Spleen (tissue), 7 donors: ENCODE measurements at regions not wholly inside any gene's neighbourhood (a gene's known extent, or its start where the extent isn't known, plus 50 kb on each side); places are given as distances from the start of the nearest gene placed in this dataset.

Experiments used
- POLR2A ChIP-seq, 3 donors: fragments of 450-650 bp; IDR thresholded peaks; one replicate each; pipeline ENCODE4 v1.5.1; 2017; ENCODE audit warnings: antibody characterized with exemption in 3 of 3, mild to moderate bottlenecking in 1 of 3
- POLR2AphosphoS5 ChIP-seq, 3 donors: sonication (generic); formaldehyde crosslinking; IDR thresholded peaks; one replicate each; pipeline ENCODE4 v1.5.1; 2017; ENCODE audit warnings: antibody characterized with exemption in 3 of 3
- TF ChIP-seq, protein P1 (sequence below), 11 experiments: fragments of 200-600 bp in 7 of 11; fragments of 450-650 bp in 4 of 11; sonication (generic) in 4 of 11; IDR thresholded peaks in 8 of 11; conservative IDR thresholded peaks in 3 of 11; 1 replicate in 7 of 11; 2 replicates in 4 of 11; pipeline versions ENCODE4 v1.4.0 to v1.8.0; 2016 to 2021; ENCODE audit warnings: antibody characterized with exemption in 11 of 11, inconsistent platforms in 4 of 11, mild to moderate bottlenecking in 1 of 11
- donor health status: DM: no; HTN: no; CAD: no; lungs with moderate emphysema.
- donor health status: DM: no; HTN: no; CAD: no.
- donor health status: DM: no; HTN: no; CAD: no.

DNA sequence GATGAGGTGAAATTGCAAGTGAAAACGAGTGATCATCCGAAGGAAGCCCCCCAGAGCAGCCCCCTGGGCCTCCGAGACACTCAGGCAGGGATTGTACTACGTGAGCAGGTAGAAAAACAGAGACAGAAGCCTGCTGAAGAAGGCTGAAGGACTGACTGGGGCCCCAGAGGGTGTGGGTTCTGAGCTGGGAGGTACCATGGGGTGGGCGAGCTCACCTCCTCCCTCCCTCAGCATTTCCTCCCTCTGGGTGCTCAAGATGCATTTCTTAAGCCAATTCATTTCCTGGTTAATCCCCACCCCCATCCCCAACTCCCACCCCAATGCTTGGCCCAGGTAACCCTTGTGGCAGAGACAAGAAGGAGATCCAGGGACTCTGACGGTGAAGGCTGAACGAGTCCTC is 108.7 kb downstream of the BDH1 start:
- TF ChIP-seq, protein P1, sequence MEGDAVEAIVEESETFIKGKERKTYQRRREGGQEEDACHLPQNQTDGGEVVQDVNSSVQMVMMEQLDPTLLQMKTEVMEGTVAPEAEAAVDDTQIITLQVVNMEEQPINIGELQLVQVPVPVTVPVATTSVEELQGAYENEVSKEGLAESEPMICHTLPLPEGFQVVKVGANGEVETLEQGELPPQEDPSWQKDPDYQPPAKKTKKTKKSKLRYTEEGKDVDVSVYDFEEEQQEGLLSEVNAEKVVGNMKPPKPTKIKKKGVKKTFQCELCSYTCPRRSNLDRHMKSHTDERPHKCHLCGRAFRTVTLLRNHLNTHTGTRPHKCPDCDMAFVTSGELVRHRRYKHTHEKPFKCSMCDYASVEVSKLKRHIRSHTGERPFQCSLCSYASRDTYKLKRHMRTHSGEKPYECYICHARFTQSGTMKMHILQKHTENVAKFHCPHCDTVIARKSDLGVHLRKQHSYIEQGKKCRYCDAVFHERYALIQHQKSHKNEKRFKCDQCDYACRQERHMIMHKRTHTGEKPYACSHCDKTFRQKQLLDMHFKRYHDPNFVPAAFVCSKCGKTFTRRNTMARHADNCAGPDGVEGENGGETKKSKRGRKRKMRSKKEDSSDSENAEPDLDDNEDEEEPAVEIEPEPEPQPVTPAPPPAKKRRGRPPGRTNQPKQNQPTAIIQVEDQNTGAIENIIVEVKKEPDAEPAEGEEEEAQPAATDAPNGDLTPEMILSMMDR (IDR thresholded peaks at IDR 0.05 in 8 of 11, conservative IDR thresholded peaks at IDR 0.05 in 3 of 11) = no peak
- no peak for TF ChIP-seq POLR2A (IDR thresholded peaks at IDR 0.05)
- no peak for TF ChIP-seq POLR2AphosphoS5 (IDR thresholded peaks at IDR 0.05)
